Dermis microvascular lymphatic vessel endothelial cell (primary cell): ENCODE measurements at regions not wholly inside any gene's neighbourhood (a gene's known extent, or its start where the extent isn't known, plus 50 kb on each side); places are given as distances from the start of the nearest gene placed in this dataset.

Source experiments
- DNase-seq, 2 donors: peaks; one replicate each; pipeline versions ENCODE4 v3.0.0 to v3.0.0-alpha.2; 2010; ENCODE audit warnings: low read depth in 2 of 2

GRCh38 chr6:45830441-45831139 lies 185.1 kb downstream of the CLIC5 start:
- DNase-seq = no peak

GRCh38 chr6:45829873-45830272 lies 185.8 kb downstream of the CLIC5 start:
- DNase-seq = no peak

- DNase-seq = no peak
Observed at GRCh38 chr6:45827952-45828530, 187.6 kb downstream of the CLIC5 start.

- no peak for DNase-seq
Observed at GRCh38 chr6:45822873-45823272, 192.8 kb downstream of the CLIC5 start.

GRCh38 chr6:45822246-45822812 lies 193.3 kb downstream of the CLIC5 start:
- no peak for DNase-seq

- DNase-seq = no peak
Observed at GRCh38 chr6:45818655-45819054, 197.0 kb downstream of the CLIC5 start.

- no peak for DNase-seq
Observed at GRCh38 chr6:45816674-45817297, 198.9 kb downstream of the CLIC5 start.

- no peak for DNase-seq
Observed at GRCh38 chr6:45815466-45816125, 200.1 kb downstream of the CLIC5 start.

- DNase-seq = no peak
Observed at GRCh38 chr6:45814772-45815171, 200.9 kb downstream of the CLIC5 start.

- no peak for DNase-seq
Observed at GRCh38 chr6:45813943-45814342, 201.7 kb downstream of the CLIC5 start.

GRCh38 chr6:45812922-45813321 lies 202.7 kb downstream of the CLIC5 start:
- no peak for DNase-seq

- DNase-seq = no peak
Observed at GRCh38 chr6:45808917-45809316, 206.7 kb downstream of the CLIC5 start.

GRCh38 chr6:45808042-45808645 lies 207.5 kb downstream of the CLIC5 start:
- DNase-seq = no peak

- no peak for DNase-seq
Observed at GRCh38 chr6:45807311-45808041, 208.2 kb downstream of the CLIC5 start.

- DNase-seq = no peak
Observed at GRCh38 chr6:45806172-45806571, 209.5 kb downstream of the CLIC5 start.

- DNase-seq = no peak
Observed at GRCh38 chr6:45803071-45803470, 212.6 kb downstream of the CLIC5 start.

GRCh38 chr6:45801471-45802289 lies 214.0 kb downstream of the CLIC5 start:
- no peak for DNase-seq

GRCh38 chr6:45800911-45801310 lies 214.7 kb downstream of the CLIC5 start:
- DNase-seq = no peak

- no peak for DNase-seq
Observed at GRCh38 chr6:45795678-45796077, 220.0 kb downstream of the CLIC5 start.

- no peak for DNase-seq
Observed at GRCh38 chr6:45794465-45794864, 221.2 kb downstream of the CLIC5 start.
